Liver (tissue), 3 donors: ENCODE measurements at regions not wholly inside any gene's neighbourhood (a gene's known extent, or its start where the extent isn't known, plus 50 kb on each side); places are given as distances from the start of the nearest gene placed in this dataset.

Experiments
- GABPA ChIP-seq, 2 donors: IDR thresholded peaks in 1 of 2; conservative IDR thresholded peaks in 1 of 2; 2 replicates each; pipeline ENCODE4 v1.6.1; 2016; ENCODE audit warnings: antibody characterized with exemption in 2 of 2, mild to moderate bottlenecking in 1 of 2, moderate library complexity in 1 of 2
- HNF4A ChIP-seq, 2 donors: conservative IDR thresholded peaks; 2 replicates each; pipeline ENCODE4 v1.6.1; 2016; ENCODE audit warnings: antibody characterized with exemption in 2 of 2, mild to moderate bottlenecking in 2 of 2
- TF ChIP-seq, protein P1 (sequence below): fragments of 150-350 bp; IDR thresholded peaks from 2 replicates; pipeline ENCODE4 v1.5.1; 2017; ENCODE audit warnings: improper control_type of control experiment, low read depth, low read length; ENCODE audit not compliant: missing input control
- TF ChIP-seq, protein P2 (sequence below): IDR thresholded peaks from 2 replicates; pipeline ENCODE4 v1.6.1; 2016; ENCODE audit warnings: antibody characterized with exemption, mild to moderate bottlenecking
- TF ChIP-seq, protein P3 (sequence below): IDR thresholded peaks from 2 replicates; pipeline ENCODE4 v1.6.1; 2016; ENCODE audit warnings: antibody characterized with exemption
- donor health status: healthy.
- donor health status: healthy.

DNA sequence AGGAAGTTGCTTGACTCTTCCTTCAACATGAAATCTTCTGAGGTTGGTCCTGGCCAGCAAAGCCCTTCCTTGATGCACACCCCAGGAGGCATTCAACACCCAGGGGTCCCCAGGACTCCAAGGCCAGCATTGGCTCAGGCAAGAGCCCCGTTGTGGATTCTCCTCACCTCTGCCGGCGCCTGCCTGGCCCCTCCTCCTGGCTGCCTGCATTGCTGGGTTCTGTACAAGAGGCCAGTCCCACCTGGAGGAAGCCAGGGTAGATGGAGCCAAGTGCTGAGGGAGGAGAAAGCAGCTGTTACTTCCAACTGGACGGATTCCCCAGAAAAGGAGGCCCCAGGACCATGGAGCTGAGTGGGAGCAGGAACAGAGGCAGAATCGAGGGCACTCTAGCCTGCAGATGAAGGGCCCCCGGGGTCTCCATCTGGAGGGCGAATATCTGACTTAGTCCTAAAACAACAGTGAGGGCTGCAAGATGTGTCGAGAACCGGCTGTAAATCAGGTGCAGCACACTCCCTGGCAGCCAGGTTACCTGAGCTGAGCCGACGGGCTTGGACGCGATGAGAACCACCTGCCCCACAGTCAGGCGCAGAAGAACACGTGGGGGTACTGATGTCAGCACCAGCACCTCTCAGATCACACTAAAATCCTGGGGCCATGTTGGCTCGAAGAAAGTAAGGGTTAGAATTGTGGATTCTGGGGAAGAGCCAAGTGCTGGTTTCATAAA, 399.6 kb upstream of the SALL3 start:
- TF ChIP-seq, protein P1, sequence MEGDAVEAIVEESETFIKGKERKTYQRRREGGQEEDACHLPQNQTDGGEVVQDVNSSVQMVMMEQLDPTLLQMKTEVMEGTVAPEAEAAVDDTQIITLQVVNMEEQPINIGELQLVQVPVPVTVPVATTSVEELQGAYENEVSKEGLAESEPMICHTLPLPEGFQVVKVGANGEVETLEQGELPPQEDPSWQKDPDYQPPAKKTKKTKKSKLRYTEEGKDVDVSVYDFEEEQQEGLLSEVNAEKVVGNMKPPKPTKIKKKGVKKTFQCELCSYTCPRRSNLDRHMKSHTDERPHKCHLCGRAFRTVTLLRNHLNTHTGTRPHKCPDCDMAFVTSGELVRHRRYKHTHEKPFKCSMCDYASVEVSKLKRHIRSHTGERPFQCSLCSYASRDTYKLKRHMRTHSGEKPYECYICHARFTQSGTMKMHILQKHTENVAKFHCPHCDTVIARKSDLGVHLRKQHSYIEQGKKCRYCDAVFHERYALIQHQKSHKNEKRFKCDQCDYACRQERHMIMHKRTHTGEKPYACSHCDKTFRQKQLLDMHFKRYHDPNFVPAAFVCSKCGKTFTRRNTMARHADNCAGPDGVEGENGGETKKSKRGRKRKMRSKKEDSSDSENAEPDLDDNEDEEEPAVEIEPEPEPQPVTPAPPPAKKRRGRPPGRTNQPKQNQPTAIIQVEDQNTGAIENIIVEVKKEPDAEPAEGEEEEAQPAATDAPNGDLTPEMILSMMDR: no peak
- TF ChIP-seq HNF4A (conservative IDR thresholded peaks at IDR 0.05) (no peak), GABPA (IDR thresholded peaks at IDR 0.05 in 1 of 2, conservative IDR thresholded peaks at IDR 0.05 in 1 of 2) (no peak)
- TF ChIP-seq, protein P2, sequence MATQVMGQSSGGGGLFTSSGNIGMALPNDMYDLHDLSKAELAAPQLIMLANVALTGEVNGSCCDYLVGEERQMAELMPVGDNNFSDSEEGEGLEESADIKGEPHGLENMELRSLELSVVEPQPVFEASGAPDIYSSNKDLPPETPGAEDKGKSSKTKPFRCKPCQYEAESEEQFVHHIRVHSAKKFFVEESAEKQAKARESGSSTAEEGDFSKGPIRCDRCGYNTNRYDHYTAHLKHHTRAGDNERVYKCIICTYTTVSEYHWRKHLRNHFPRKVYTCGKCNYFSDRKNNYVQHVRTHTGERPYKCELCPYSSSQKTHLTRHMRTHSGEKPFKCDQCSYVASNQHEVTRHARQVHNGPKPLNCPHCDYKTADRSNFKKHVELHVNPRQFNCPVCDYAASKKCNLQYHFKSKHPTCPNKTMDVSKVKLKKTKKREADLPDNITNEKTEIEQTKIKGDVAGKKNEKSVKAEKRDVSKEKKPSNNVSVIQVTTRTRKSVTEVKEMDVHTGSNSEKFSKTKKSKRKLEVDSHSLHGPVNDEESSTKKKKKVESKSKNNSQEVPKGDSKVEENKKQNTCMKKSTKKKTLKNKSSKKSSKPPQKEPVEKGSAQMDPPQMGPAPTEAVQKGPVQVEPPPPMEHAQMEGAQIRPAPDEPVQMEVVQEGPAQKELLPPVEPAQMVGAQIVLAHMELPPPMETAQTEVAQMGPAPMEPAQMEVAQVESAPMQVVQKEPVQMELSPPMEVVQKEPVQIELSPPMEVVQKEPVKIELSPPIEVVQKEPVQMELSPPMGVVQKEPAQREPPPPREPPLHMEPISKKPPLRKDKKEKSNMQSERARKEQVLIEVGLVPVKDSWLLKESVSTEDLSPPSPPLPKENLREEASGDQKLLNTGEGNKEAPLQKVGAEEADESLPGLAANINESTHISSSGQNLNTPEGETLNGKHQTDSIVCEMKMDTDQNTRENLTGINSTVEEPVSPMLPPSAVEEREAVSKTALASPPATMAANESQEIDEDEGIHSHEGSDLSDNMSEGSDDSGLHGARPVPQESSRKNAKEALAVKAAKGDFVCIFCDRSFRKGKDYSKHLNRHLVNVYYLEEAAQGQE: no peak
- TF ChIP-seq, protein P3, sequence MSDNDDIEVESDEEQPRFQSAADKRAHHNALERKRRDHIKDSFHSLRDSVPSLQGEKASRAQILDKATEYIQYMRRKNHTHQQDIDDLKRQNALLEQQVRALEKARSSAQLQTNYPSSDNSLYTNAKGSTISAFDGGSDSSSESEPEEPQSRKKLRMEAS: no peak
